ENCODE measurements at regions not wholly inside any gene's neighbourhood (a gene's known extent, or its start where the extent isn't known, plus 50 kb on each side); places are given as distances from the start of the nearest gene placed in this dataset.

DNA sequence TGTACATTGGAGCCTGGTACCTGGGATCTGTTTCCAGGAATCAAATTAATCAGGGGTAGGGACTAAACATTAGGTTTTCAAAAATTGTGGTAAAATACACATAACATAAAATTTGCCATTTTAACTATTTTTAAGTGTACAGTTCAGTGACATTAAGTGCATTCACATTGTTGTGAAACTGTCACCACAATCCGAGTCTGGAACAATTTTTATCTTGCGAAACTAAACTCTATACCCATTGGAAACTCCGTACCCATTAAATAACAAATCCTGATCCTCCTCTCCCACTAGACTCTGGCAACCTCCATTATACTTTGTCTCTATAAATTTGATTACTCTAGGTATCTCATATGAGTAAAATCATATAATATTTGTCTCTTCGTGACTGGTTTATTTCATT, 486.2 kb downstream of the GADD45G start:
- 93% methylated on average over 4 of the region's 4 CpGs for WGBS
- Histone ChIP-seq H3K9me3 (no peaks in the 10 kb centered on the region), H3K4me1 (no peaks in the 10 kb centered on the region), H3K4me3 (no peak overlapping the region), H3K27ac (no peak overlapping the region), H3K27me3 (no peaks in the 10 kb centered on the region), H3K36me3 (no peaks in the 10 kb centered on the region)
- DNase-seq (ENCODE audit: low spot score in 2 of 2) = no peak
- TF ChIP-seq EP300 (IDR thresholded peaks at IDR 0.05) = no peak
- no peak for TF ChIP-seq CTCF (IDR thresholded peaks at IDR 0.05)

DNA sequence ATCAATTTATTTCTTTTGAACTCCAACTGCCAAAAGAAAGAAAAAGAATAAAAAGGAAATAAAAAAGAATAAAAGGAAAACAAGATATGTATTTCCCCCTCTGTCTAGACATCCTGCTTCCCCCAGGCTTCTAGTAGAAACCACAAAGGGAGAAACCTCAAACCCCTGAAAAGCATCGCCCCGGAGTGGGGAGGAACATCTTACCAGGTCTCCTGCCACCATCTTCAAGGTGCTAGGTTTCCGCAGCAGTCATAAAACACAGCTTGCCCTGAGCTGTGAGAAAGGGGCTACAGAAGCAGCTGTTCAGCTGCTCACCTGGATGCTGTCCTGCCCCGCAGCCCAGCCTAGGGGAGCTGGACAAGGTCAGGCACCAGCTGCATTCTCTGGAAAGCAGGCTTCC, 487.7 kb downstream of the GADD45G start:
- no peak overlapping the region for H3K27ac ChIP-seq
- DNase-seq (ENCODE audit: low spot score in 2 of 2) = no peak
- H3K27me3 ChIP-seq = no peaks in the 10 kb centered on the region
- H3K36me3 ChIP-seq = no peaks in the 10 kb centered on the region
- H3K4me3 ChIP-seq = no peak overlapping the region
- 89% methylated on average over 4 of the region's 4 CpGs for WGBS
- TF ChIP-seq CTCF (IDR thresholded peaks at IDR 0.05) (no peak), EP300 (IDR thresholded peaks at IDR 0.05) (no peak), POLR2A (IDR thresholded peaks at IDR 0.05) (no peak), POLR2AphosphoS5 (IDR thresholded peaks at IDR 0.05) (no peak)
- no peaks in the 10 kb centered on the region for H3K9me3 ChIP-seq
- peaks cover 6% of the 10 kb centered on the region for H3K4me1 ChIP-seq

- Histone ChIP-seq H3K4me3 (no peak overlapping the region), H3K9me3 (no peaks in the 10 kb centered on the region), H3K27ac (no peak overlapping the region), H3K27me3 (no peaks in the 10 kb centered on the region), H3K36me3 (no peaks in the 10 kb centered on the region), H3K4me1 (peaks cover 6% of the 10 kb centered on the region)
- DNase-seq (ENCODE audit: low spot score in 2 of 2) = no peak
- WGBS = 77% methylated on average over 11 of the region's 11 CpGs
- TF ChIP-seq CTCF (IDR thresholded peaks at IDR 0.05) (no peak), POLR2AphosphoS5 (IDR thresholded peaks at IDR 0.05) (no peak), EP300 (IDR thresholded peaks at IDR 0.05) (no peak), POLR2A (IDR thresholded peaks at IDR 0.05) (no peak)
Measured at GRCh38 chr9:90095682-90096081, 490.9 kb downstream of the GADD45G start.

- Histone ChIP-seq H3K4me1 (peaks cover 6% of the 10 kb centered on the region), H3K9me3 (no peaks in the 10 kb centered on the region), H3K36me3 (no peaks in the 10 kb centered on the region), H3K27ac (no peak overlapping the region), H3K4me3 (no peak overlapping the region), H3K27me3 (no peaks in the 10 kb centered on the region)
- 90% methylated on average over 6 of the region's 7 CpGs for WGBS
- TF ChIP-seq POLR2AphosphoS5 (IDR thresholded peaks at IDR 0.05) = no peak
- TF ChIP-seq CTCF (IDR thresholded peaks at IDR 0.05) = no peak
- TF ChIP-seq POLR2A (IDR thresholded peaks at IDR 0.05) = no peak
- TF ChIP-seq EP300 (IDR thresholded peaks at IDR 0.05) = no peak
- no peak for DNase-seq (ENCODE audit: low spot score in 2 of 2)
Measured at GRCh38 chr9:90097237-90097636, 492.4 kb downstream of the GADD45G start.

DNA sequence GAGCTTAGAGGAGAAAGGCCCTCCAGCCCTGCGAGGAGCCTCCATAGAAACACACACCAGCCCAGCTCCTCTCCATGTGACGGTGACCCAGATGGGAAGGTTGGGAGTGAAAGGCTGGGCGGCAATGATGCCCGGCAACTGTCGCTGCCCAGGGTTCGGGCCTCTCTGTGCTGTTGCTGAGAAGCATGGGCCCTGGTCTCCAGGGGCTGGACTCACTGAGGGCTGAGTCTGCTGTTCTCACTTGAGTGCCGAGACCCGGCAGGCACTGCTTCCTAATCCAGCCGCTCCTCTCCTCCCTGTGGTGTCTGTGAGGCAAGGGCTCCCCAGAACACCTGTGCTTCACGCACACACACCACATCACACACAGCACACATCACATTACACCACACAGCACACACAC, 493.6 kb downstream of the GADD45G start:
- no peak for DNase-seq (ENCODE audit: low spot score in 2 of 2)
- H3K9me3 ChIP-seq = no peaks in the 10 kb centered on the region
- 91% methylated on average over 8 of the region's 10 CpGs for whole genome bisulfite sequencing
- no peaks in the 10 kb centered on the region for H3K27me3 ChIP-seq
- H3K4me1 ChIP-seq = peaks cover 9% of the 10 kb centered on the region
- TF ChIP-seq EP300 (IDR thresholded peaks at IDR 0.05) (no peak), CTCF (IDR thresholded peaks at IDR 0.05) (no peak), POLR2AphosphoS5 (IDR thresholded peaks at IDR 0.05) (no peak), POLR2A (IDR thresholded peaks at IDR 0.05) (no peak)
- H3K4me3 ChIP-seq = no peak overlapping the region
- no peaks in the 10 kb centered on the region for H3K36me3 ChIP-seq
- H3K27ac ChIP-seq = no peak overlapping the region

Data from suprapubic skin (tissue), 4 donors.